GM12878 (cell line): ENCODE measurements at regions not wholly inside any gene's neighbourhood (a gene's known extent, or its start where the extent isn't known, plus 50 kb on each side); places are given as distances from the start of the nearest gene placed in this dataset.
"Not testable (repeated sequence)": the region's sequence is repeated elsewhere in the genome, so short reads cannot be mapped to it uniquely, and the experiment has no call there.

Source experiments
- BCL11A ChIP-seq: IDR thresholded peaks from 2 replicates; pipeline ENCODE4 v1.6.1; 2011; ENCODE audit warnings: low read depth, low read length
- EP300 ChIP-seq, 2 experiments: fragments of 150-350 bp in 1 of 2; IDR thresholded peaks; 2 replicates each; pipeline ENCODE4 v1.6.1; 2011 to 2012; ENCODE audit warnings: low read depth in 2 of 2, low read length in 2 of 2, borderline replicate concordance in 1 of 2, improper control_type of control experiment in 1 of 2, inconsistent platforms in 1 of 2; ENCODE audit not compliant: control insufficient read depth in 1 of 2
- HDAC6 ChIP-seq: fragments of 200-600 bp; sonication (generic); IDR thresholded peaks from one replicate; pipeline ENCODE4 v1.8.0; 2017; ENCODE audit warnings: antibody characterized with exemption; ENCODE audit not compliant: unreplicated experiment
- NR2C1 ChIP-seq: fragments of 450-650 bp; IDR thresholded peaks from 2 replicates; pipeline ENCODE4 v1.6.1; 2017; ENCODE audit warnings: antibody characterized with exemption, mild to moderate bottlenecking, moderate library complexity
- POLR2A ChIP-seq: IDR thresholded peaks from 2 replicates; pipeline ENCODE4 v1.6.1; 2011; ENCODE audit warnings: low read depth, mild to moderate bottlenecking, low read length
- POLR2AphosphoS5 ChIP-seq: IDR thresholded peaks from 2 replicates; pipeline ENCODE4 v1.6.1; 2011; ENCODE audit warnings: mild to moderate bottlenecking, low read length, inconsistent platforms
- SMAD1 ChIP-seq: fragments of 450-650 bp; IDR thresholded peaks from 2 replicates; pipeline ENCODE4 v1.6.1; 2018; ENCODE audit warnings: mild to moderate bottlenecking, low read depth; ENCODE audit not compliant: partially characterized antibody
- TF ChIP-seq, protein P1 (sequence below), 3 experiments: IDR thresholded peaks in 2 of 3; conservative IDR thresholded peaks in 1 of 3; 2 replicates each; pipeline ENCODE4 v1.5.1; 2011; ENCODE audit warnings: low read depth in 3 of 3, low read length in 3 of 3, mild to moderate bottlenecking in 3 of 3, control low read depth in 2 of 3, moderate library complexity in 2 of 3, inconsistent platforms in 1 of 3, mixed read lengths in 1 of 3; ENCODE audit not compliant: control insufficient read depth in 2 of 3, insufficient read depth in 1 of 3; ENCODE audit errors: extremely low read depth in 1 of 3

DNA sequence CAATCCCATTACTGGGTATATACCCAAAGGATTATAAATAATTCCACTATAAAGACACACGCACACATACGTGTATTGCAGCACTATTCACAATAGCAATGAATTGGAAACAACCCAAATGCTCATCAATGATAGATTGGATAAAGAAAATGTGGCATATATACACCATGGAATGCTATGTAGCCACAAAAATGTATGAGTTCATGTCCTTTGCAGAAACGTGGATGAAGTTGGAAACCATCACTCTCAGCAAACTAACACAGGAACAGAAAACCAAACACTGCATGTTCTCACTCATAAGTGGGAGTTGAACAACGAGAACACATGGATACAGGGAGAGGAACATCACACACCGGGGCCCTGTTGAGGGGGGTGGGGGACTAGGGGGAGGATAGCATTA lies 619.0 kb downstream of the LIG4 start:
- not testable (repeated sequence) for TF ChIP-seq POLR2A; NR2C1; HDAC6; BCL11A; EP300 (IDR thresholded peaks at IDR 0.05; ENCODE audit: borderline replicate concordance in 1 of 2, control insufficient read depth in 1 of 2, low read depth in 2 of 2, low read length in 2 of 2); POLR2AphosphoS5; SMAD1
- TF ChIP-seq, protein P1, sequence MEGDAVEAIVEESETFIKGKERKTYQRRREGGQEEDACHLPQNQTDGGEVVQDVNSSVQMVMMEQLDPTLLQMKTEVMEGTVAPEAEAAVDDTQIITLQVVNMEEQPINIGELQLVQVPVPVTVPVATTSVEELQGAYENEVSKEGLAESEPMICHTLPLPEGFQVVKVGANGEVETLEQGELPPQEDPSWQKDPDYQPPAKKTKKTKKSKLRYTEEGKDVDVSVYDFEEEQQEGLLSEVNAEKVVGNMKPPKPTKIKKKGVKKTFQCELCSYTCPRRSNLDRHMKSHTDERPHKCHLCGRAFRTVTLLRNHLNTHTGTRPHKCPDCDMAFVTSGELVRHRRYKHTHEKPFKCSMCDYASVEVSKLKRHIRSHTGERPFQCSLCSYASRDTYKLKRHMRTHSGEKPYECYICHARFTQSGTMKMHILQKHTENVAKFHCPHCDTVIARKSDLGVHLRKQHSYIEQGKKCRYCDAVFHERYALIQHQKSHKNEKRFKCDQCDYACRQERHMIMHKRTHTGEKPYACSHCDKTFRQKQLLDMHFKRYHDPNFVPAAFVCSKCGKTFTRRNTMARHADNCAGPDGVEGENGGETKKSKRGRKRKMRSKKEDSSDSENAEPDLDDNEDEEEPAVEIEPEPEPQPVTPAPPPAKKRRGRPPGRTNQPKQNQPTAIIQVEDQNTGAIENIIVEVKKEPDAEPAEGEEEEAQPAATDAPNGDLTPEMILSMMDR (IDR thresholded peaks at IDR 0.05 in 2 of 3, conservative IDR thresholded peaks at IDR 0.05 in 1 of 3; ENCODE audit: control insufficient read depth in 2 of 3, extremely low read depth in 1 of 3, insufficient read depth in 1 of 3, low read depth in 3 of 3, low read length in 3 of 3): not testable (repeated sequence)
